Spinal cord (tissue), 9 donors: ENCODE measurements at regions not wholly inside any gene's neighbourhood (a gene's known extent, or its start where the extent isn't known, plus 50 kb on each side); places are given as distances from the start of the nearest gene placed in this dataset.
"Not testable (repeated sequence)": the region's sequence is repeated elsewhere in the genome, so short reads cannot be mapped to it uniquely, and the experiment has no call there.

ENCODE experiments used
- DNase-seq, 6 donors: peaks; one replicate each; pipeline versions ENCODE4 v3.0.0 to v3.0.0-alpha.2; 2013 to 2015; ENCODE audit warnings: low spot score in 6 of 6, low read depth in 4 of 6
- H3K27ac ChIP-seq: one replicate; pipeline ENCODE4 v1.5.1; 2013; ENCODE audit warnings: low read depth, low read length, control low read depth
- H3K27me3 ChIP-seq: one replicate; pipeline ENCODE4 v1.6.1; 2013; ENCODE audit warnings: low read length; ENCODE audit not compliant: control insufficient read depth, insufficient read depth
- H3K36me3 ChIP-seq: one replicate; pipeline ENCODE4 v1.6.1; 2013; ENCODE audit warnings: low read length; ENCODE audit not compliant: control insufficient read depth, insufficient read depth
- H3K4me1 ChIP-seq: one replicate; pipeline ENCODE4 v1.6.1; 2013; ENCODE audit warnings: low read length; ENCODE audit not compliant: control insufficient read depth, insufficient read depth
- H3K4me3 ChIP-seq: one replicate; pipeline ENCODE4 v1.5.1; 2013; ENCODE audit warnings: low read depth, low read length, control low read depth
- H3K9me3 ChIP-seq: one replicate; pipeline ENCODE4 v1.6.1; 2013; ENCODE audit warnings: low read length; ENCODE audit not compliant: control insufficient read depth, insufficient read depth
- WGBS: methylation state at CpG from one replicate; pipeline ENCODE4 v1.1.5; 2013; ENCODE audit warnings: missing lambda C conversion rate; ENCODE audit not compliant: insufficient coverage; 5-methylcytosine and 5-hydroxymethylcytosine counted together
- donor health status: healthy.

DNA sequence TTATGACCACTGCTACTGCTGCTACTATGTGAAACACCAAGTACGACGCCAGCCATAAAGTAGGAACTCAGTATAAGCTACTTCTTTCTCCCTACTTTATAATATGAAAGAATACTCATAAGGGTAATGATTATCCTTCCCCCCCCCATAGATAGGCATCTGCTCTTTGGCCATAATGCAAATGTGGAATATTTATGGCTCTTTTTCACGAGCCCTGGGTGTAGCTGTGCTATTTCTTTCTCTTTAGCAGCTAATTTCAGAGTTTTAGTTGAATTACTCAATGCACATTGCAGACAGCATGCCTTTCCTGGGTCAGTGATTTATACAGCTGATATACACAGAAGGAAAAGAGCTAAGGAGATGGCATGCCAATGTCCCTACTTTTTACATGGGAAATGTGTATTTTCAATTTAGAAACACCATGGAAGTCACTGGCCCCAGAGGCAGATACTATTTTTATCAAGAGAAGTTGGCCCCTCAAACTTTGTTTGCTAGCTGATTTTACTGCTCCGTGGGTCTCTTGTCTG is 234.1 kb upstream of the KIAA1217 start:
- no peaks in the 10 kb centered on the region for H3K36me3 ChIP-seq
- no peaks in the 10 kb centered on the region for H3K9me3 ChIP-seq
- DNase-seq = no peak
- H3K27me3 ChIP-seq = no peaks in the 10 kb centered on the region
- no peak overlapping the region for H3K4me3 ChIP-seq
- 43% methylated on average over 1 of the region's 4 CpGs for WGBS
- no peaks in the 10 kb centered on the region for H3K4me1 ChIP-seq
- H3K27ac ChIP-seq = no peak overlapping the region

DNA sequence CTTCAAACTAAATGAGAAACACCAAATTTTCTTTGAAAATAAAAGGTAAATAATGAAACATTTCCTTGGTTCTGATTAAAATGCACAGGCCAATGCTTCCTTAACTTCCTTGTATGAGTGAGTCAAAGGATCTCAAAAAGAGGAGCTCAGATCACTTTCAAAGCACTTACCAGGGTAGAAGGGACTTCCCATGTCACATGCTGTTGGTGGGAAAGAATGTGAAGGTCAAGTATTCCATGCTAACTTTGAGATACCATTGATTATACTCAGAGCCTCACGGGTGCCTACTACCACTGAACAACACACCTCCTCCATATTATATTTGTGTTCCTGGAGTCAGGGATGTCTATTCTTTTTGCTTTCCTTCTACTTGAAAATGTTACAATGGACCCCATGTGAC is 233.5 kb upstream of the KIAA1217 start:
- Histone ChIP-seq H3K27ac (no peak overlapping the region), H3K27me3 (no peaks in the 10 kb centered on the region), H3K4me1 (no peaks in the 10 kb centered on the region), H3K9me3 (no peaks in the 10 kb centered on the region), H3K4me3 (no peak overlapping the region), H3K36me3 (no peaks in the 10 kb centered on the region)
- no CpG with 5 or more reads among the region's 1 CpG for WGBS
- no peak for DNase-seq

- Histone ChIP-seq H3K27ac (no peak overlapping the region), H3K9me3 (no peaks in the 10 kb centered on the region), H3K4me3 (no peak overlapping the region), H3K27me3 (no peaks in the 10 kb centered on the region), H3K36me3 (no peaks in the 10 kb centered on the region), H3K4me1 (no peaks in the 10 kb centered on the region)
- no peak for DNase-seq
- WGBS = no CpG with 5 or more reads among the region's 1 CpG
These were observed 232.7 kb upstream of the KIAA1217 start for GRCh38 chr10:23976275-23976674.

GRCh38 chr10:23978317-23978716 is 230.6 kb upstream of the KIAA1217 start:
- WGBS = no CpG with 5 or more reads among the region's 1 CpG
- Histone ChIP-seq H3K27me3 (no peaks in the 10 kb centered on the region), H3K4me3 (no peak overlapping the region), H3K9me3 (no peaks in the 10 kb centered on the region), H3K27ac (no peak overlapping the region), H3K4me1 (no peaks in the 10 kb centered on the region), H3K36me3 (no peaks in the 10 kb centered on the region)
- DNase-seq = no peak

GRCh38 chr10:23980094-23980493 is 228.8 kb upstream of the KIAA1217 start:
- H3K36me3 ChIP-seq = no peaks in the 10 kb centered on the region
- DNase-seq = no peak
- H3K27ac ChIP-seq = no peak overlapping the region
- WGBS = 43% methylated on average over 1 of the region's 3 CpGs
- H3K9me3 ChIP-seq = no peaks in the 10 kb centered on the region
- no peaks in the 10 kb centered on the region for H3K27me3 ChIP-seq
- no peak overlapping the region for H3K4me3 ChIP-seq
- H3K4me1 ChIP-seq = no peaks in the 10 kb centered on the region

- H3K27me3 ChIP-seq = no peaks in the 10 kb centered on the region
- no peaks in the 10 kb centered on the region for H3K36me3 ChIP-seq
- H3K4me3 ChIP-seq = no peak overlapping the region
- DNase-seq = peak in 1 of 6 donors; percentile 26
- H3K9me3 ChIP-seq = no peaks in the 10 kb centered on the region
- no peak overlapping the region for H3K27ac ChIP-seq
- H3K4me1 ChIP-seq = no peaks in the 10 kb centered on the region
- WGBS = 41% methylated on average over 3 of the region's 3 CpGs
These were observed 227.2 kb upstream of the KIAA1217 start for GRCh38 chr10:23981520-23982309.

DNA sequence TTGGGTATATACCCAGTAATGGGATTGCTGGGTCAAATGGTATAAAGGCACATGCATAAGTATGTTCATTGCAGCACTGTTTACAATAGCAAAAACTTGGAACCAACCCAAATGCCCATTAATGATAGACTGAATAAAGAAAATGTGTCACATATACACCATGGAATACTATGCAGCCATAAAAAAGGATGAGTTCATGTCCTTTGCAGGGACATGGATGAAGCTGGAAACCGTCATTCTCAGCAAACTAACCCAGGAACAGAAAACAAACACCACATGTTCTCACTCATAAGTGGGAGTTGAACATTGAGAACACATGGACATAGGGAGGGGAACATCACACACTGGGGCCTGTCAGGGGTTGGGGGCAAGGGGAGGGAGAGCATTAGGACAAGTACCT is 224.5 kb upstream of the KIAA1217 start:
- no CpG with 5 or more reads among the region's 1 CpG for WGBS
- not testable (repeated sequence) for H3K9me3 ChIP-seq, H3K27me3 ChIP-seq, DNase-seq, H3K4me1 ChIP-seq, H3K4me3 ChIP-seq, H3K36me3 ChIP-seq, H3K27ac ChIP-seq

GRCh38 chr10:23988006-23988405 is 220.9 kb upstream of the KIAA1217 start:
- Histone ChIP-seq H3K9me3 (no peaks in the 10 kb centered on the region), H3K36me3 (no peaks in the 10 kb centered on the region), H3K4me1 (no peaks in the 10 kb centered on the region), H3K27me3 (no peaks in the 10 kb centered on the region), H3K27ac (no peak overlapping the region), H3K4me3 (no peak overlapping the region)
- WGBS = 74% methylated on average over 3 of the region's 7 CpGs
- peak in 1 of 6 donors; percentile 73 for DNase-seq

- H3K36me3 ChIP-seq = no peaks in the 10 kb centered on the region
- H3K4me3 ChIP-seq = no peak overlapping the region
- no CpG with 5 or more reads among the region's 6 CpGs for WGBS
- no peaks in the 10 kb centered on the region for H3K27me3 ChIP-seq
- H3K27ac ChIP-seq = no peak overlapping the region
- H3K9me3 ChIP-seq = no peaks in the 10 kb centered on the region
- no peaks in the 10 kb centered on the region for H3K4me1 ChIP-seq
- peak in 3 of 6 donors; percentile 37 to 72 (median 71) for DNase-seq
These were observed 214.4 kb upstream of the KIAA1217 start for GRCh38 chr10:23994459-23995046.

GRCh38 chr10:23999445-23999844 is 209.5 kb upstream of the KIAA1217 start:
- no CpG with 5 or more reads among the region's 9 CpGs for WGBS
- H3K4me1 ChIP-seq = no peaks in the 10 kb centered on the region
- H3K27me3 ChIP-seq = no peaks in the 10 kb centered on the region
- no peak overlapping the region for H3K4me3 ChIP-seq
- no peaks in the 10 kb centered on the region for H3K9me3 ChIP-seq
- DNase-seq = no peak
- H3K27ac ChIP-seq = no peak overlapping the region
- no peaks in the 10 kb centered on the region for H3K36me3 ChIP-seq
